ENCODE measurements at regions not wholly inside any gene's neighbourhood (a gene's known extent, or its start where the extent isn't known, plus 50 kb on each side); places are given as distances from the start of the nearest gene placed in this dataset.

DNA sequence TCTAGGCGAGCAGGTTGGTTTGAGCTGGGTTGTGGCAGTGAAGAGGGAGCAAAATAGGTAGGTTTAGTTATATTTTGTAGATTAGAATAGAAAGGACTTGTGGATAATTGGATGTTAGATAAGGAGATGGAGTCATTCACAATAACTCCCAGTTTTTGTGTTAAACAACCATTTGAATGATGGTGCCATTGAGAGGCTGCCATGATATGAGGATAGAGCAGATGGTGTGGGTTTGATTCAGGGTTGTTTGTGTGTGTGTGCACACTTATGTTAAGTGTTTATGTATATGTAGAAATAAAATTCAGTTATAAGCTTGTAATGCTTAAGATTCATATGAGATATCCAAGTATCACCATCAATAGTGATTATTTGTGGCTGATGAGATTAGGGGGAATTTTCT is 166.6 kb downstream of the NXPE2 start:
- TF ChIP-seq, protein P1, sequence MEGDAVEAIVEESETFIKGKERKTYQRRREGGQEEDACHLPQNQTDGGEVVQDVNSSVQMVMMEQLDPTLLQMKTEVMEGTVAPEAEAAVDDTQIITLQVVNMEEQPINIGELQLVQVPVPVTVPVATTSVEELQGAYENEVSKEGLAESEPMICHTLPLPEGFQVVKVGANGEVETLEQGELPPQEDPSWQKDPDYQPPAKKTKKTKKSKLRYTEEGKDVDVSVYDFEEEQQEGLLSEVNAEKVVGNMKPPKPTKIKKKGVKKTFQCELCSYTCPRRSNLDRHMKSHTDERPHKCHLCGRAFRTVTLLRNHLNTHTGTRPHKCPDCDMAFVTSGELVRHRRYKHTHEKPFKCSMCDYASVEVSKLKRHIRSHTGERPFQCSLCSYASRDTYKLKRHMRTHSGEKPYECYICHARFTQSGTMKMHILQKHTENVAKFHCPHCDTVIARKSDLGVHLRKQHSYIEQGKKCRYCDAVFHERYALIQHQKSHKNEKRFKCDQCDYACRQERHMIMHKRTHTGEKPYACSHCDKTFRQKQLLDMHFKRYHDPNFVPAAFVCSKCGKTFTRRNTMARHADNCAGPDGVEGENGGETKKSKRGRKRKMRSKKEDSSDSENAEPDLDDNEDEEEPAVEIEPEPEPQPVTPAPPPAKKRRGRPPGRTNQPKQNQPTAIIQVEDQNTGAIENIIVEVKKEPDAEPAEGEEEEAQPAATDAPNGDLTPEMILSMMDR (IDR thresholded peaks at IDR 0.05), result no peak
- TF ChIP-seq EZH2phosphoT487 (IDR thresholded peaks at IDR 0.05), result no peak

All from neural progenitor cell (in vitro differentiated cells).